ENCODE measurements at regions not wholly inside any gene's neighbourhood (a gene's known extent, or its start where the extent isn't known, plus 50 kb on each side); places are given as distances from the start of the nearest gene placed in this dataset.

DNA sequence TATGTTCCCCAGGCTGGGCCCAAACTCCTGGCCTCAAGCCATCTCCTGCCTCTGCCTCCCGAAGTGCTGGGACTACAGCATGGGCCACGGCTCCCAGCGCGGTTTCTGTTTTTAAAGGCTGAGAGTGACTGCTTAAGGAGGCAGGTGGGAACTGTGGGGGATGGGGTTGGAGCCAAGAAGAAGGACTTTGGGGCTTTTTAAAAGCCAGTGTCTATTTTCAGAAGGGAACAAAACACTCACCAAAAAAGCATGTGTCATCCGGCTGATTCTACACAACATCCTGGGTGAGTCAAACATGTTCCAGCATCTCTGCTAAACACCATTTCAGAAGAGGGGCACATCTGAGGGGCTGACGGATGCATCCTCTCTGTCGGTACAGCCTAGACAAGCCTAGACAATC is 824.5 kb downstream of the TYW1 start:
- peak overlapping the region; percentile 41 for H3K4me2 ChIP-seq (ENCODE audit: low read length)
- H3K4me1 ChIP-seq (ENCODE audit: control insufficient read depth, insufficient read depth, low read length) = peaks cover 10% of the 10 kb centered on the region
- H3K9me3 ChIP-seq (replicated peaks; ENCODE audit: low read length) = no peaks in the 10 kb centered on the region
- no peak overlapping the region for H3K4me3 ChIP-seq (ENCODE audit: low read length)
- no peaks in the 10 kb centered on the region for H3K27me3 ChIP-seq (ENCODE audit: control insufficient read depth, insufficient read depth, low read length)
- peak overlapping the region; percentile 45 for H3K9ac ChIP-seq (ENCODE audit: low read depth, low read length)
- H3K36me3 ChIP-seq (ENCODE audit: insufficient read depth, low read length) = no peaks in the 10 kb centered on the region

DNA sequence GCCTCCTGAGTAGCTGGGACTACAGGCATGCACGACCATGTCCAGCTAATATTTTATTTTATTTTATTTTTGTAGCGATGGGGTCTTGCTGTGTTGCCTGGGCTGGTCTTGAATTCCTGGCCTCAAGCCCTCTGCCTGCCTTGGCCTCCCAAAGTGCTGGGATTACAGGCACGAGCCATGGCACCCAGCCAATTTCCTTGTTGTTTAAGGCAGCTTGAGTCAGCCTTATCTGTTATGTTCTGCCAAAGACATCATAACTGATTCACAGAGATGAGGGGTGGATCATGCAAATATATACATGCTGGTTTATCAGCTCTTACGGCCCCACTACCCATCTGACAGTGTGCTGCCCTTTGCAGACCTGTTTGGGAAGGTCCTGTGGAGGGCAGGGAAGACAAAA is 826.7 kb downstream of the TYW1 start:
- H3K27me3 ChIP-seq (ENCODE audit: control insufficient read depth, insufficient read depth, low read length) = no peaks in the 10 kb centered on the region
- H3K4me1 ChIP-seq (ENCODE audit: control insufficient read depth, insufficient read depth, low read length) = peaks cover 10% of the 10 kb centered on the region
- H3K9me3 ChIP-seq (replicated peaks; ENCODE audit: low read length) = no peaks in the 10 kb centered on the region
- H3K4me3 ChIP-seq (ENCODE audit: low read length) = no peak overlapping the region
- no peaks in the 10 kb centered on the region for H3K36me3 ChIP-seq (ENCODE audit: insufficient read depth, low read length)
- H3K9ac ChIP-seq (ENCODE audit: low read depth, low read length) = no peak overlapping the region
- no peak overlapping the region for H3K4me2 ChIP-seq (ENCODE audit: low read length)

DNA sequence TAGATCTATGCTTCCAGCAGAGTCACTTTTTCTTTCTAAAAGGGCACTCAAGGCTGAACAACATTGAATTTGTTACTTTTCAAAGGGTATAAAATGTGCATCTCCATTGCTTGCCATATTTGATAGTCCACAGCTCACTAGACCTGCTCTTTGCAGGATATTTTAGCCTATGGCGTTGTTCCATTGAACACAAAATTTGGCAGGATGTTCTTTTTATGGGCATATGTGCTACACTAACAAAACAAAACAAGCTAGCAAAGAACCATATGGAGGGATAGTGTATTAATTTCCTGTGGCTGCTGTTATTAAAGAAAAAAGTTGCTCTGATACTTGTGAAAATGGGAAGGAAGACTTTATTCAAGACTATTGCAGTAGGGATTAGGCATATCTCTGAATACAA is 828.7 kb downstream of the TYW1 start:
- peaks cover 10% of the 10 kb centered on the region for H3K4me1 ChIP-seq (ENCODE audit: control insufficient read depth, insufficient read depth, low read length)

DNA sequence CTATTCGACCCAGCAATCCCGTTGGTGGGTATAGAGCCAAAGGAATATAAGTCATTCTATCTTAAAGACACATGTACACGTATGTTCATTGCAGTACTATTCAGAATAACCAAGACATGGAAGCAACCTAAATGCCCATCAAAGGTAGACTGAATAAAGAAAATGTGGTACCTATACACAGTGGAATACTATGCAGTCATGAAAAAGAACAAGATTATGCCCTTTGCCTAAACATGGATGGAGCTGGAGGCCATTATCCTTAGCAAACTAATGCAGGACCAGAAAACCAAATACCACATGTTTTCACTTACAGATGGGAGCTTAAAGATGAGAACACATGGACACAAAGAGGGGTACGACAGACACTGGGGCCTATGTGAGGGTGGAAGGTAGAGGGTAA is 845.3 kb downstream of the TYW1 start:
- H3K4me1 ChIP-seq (ENCODE audit: control insufficient read depth, insufficient read depth, low read length) = no peaks in the 10 kb centered on the region

More for the DNA sequence above, 828.7 kb downstream of the TYW1 start:
- Histone ChIP-seq H3K9me3 (replicated peaks; ENCODE audit: low read length) (no peaks in the 10 kb centered on the region), H3K4me2 (ENCODE audit: low read length) (no peak overlapping the region), H3K9ac (ENCODE audit: low read depth, low read length) (no peak overlapping the region), H3K4me3 (ENCODE audit: low read length) (no peak overlapping the region), H3K36me3 (ENCODE audit: insufficient read depth, low read length) (no peaks in the 10 kb centered on the region), H3K27me3 (ENCODE audit: control insufficient read depth, insufficient read depth, low read length) (no peaks in the 10 kb centered on the region)

DNA sequence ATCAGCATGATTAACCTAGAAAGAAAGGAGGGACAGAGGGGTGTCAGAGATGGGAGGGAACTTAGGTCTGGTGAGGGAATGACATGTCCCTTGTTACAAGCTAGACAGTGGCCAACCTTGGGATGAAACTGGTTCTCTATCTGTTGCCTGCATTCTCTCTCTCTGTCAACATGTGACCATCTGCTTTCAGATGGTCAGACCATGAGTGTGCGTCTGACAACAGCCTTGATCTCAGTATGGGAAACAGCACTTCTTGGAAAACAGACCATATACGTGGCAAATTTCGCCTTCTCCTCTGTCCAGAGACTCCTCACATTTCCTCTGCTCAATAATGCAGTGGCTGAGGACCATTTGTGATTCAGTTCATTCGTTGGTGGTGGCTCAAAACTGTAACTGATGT is 845.9 kb downstream of the TYW1 start:
- Histone ChIP-seq H3K4me3 (ENCODE audit: low read length) (no peak overlapping the region), H3K9me3 (replicated peaks; ENCODE audit: low read length) (no peaks in the 10 kb centered on the region), H3K4me1 (ENCODE audit: control insufficient read depth, insufficient read depth, low read length) (no peaks in the 10 kb centered on the region), H3K4me2 (ENCODE audit: low read length) (no peak overlapping the region), H3K27me3 (ENCODE audit: control insufficient read depth, insufficient read depth, low read length) (no peaks in the 10 kb centered on the region), H3K9ac (ENCODE audit: low read depth, low read length) (no peak overlapping the region), H3K36me3 (ENCODE audit: insufficient read depth, low read length) (no peaks in the 10 kb centered on the region)

More for the DNA sequence above, 845.3 kb downstream of the TYW1 start:
- Histone ChIP-seq H3K9me3 (replicated peaks; ENCODE audit: low read length) (no peaks in the 10 kb centered on the region), H3K9ac (ENCODE audit: low read depth, low read length) (no peak overlapping the region), H3K36me3 (ENCODE audit: insufficient read depth, low read length) (no peaks in the 10 kb centered on the region), H3K27me3 (ENCODE audit: control insufficient read depth, insufficient read depth, low read length) (no peaks in the 10 kb centered on the region), H3K4me3 (ENCODE audit: low read length) (no peak overlapping the region), H3K4me2 (ENCODE audit: low read length) (no peak overlapping the region)

DNA sequence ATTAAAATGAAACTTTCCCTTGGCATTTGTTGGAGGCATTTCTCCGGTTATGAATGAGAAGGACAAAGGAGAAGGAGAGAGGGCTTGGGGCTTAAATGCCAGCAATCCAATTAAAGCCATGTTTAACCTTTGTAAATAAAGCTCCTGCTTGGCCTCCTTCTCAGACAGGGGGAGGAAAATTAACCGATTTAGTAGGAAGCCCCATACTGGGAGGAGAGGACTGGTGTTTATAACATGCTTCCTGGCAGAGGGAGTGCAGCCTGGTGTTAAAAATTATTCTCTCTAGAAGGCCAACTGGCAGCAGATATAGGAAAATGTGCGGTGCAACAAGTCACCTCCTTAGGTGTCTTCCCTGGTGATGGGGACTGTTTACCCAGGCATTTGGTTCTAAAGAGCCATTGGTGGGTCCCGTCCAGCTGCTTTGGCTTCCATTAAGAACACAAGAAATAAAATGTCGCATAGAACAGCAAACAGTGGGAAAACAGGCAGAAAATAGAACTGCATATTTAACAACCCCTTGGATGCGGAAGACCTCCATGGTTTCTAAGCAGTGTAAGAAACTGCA is 846.5 kb downstream of the TYW1 start:
- Histone ChIP-seq H3K4me1 (ENCODE audit: control insufficient read depth, insufficient read depth, low read length) (no peaks in the 10 kb centered on the region), H3K9ac (ENCODE audit: low read depth, low read length) (no peak overlapping the region), H3K4me2 (ENCODE audit: low read length) (no peak overlapping the region), H3K36me3 (ENCODE audit: insufficient read depth, low read length) (no peaks in the 10 kb centered on the region), H3K27me3 (ENCODE audit: control insufficient read depth, insufficient read depth, low read length) (no peaks in the 10 kb centered on the region), H3K9me3 (replicated peaks; ENCODE audit: low read length) (no peaks in the 10 kb centered on the region), H3K4me3 (ENCODE audit: low read length) (no peak overlapping the region)

DNA sequence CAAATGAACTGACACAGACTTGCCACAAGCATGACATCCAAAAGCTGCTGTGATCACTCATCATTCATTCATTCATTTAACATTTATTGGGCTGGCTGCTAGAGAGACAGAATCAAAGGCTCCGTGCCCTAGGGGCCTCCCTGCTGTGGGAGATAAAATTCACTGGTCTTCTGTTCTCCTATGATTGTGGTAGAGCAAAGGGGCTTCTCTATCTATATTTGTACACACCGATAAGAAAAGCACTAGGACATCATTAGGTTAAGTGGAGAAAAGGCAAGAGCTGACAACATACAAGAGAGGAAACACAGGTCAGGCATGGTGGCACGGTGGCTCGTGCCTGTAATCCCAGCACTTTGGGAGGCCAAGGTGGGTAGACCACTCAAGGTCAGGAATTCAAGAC is 847.0 kb downstream of the TYW1 start:
- Histone ChIP-seq H3K9me3 (replicated peaks; ENCODE audit: low read length) (no peaks in the 10 kb centered on the region), H3K4me1 (ENCODE audit: control insufficient read depth, insufficient read depth, low read length) (no peaks in the 10 kb centered on the region), H3K9ac (ENCODE audit: low read depth, low read length) (no peak overlapping the region), H3K4me2 (ENCODE audit: low read length) (no peak overlapping the region), H3K36me3 (ENCODE audit: insufficient read depth, low read length) (no peaks in the 10 kb centered on the region), H3K27me3 (ENCODE audit: control insufficient read depth, insufficient read depth, low read length) (no peaks in the 10 kb centered on the region), H3K4me3 (ENCODE audit: low read length) (no peak overlapping the region)

DNA sequence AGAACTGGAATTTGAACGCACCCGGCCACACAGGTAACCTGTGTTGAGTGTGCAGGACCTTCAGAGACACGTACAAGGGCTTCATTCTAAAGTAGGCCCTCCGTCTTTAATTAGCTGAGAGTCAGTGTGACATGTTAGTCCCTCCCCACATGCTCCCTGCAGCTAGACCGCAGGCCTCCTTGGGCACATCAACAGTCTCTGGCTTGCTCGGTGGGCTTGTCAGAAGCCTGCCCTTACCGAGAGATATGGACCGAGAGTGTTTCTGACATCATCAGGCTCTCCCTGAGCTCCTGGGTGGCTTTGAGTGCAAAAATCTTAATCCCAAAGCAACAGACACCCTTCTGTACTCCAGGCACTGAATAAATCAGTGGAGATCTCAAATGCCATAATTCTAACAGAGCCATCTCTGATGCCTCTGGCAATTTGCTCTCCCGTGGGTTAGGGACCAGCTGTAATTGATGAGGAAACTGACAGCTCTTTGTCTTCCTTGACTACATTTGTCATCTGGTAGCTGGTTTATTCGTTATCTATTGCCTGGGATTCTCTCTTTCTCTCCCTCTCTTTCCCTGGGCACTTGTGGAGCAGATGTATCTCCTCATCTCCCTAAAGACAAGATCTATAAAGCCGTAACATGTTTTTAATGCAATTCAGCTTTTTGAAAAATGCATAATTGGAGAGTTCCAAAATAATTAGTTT is 850.6 kb downstream of the TYW1 start:
- Histone ChIP-seq H3K9ac (ENCODE audit: low read depth, low read length) (no peak overlapping the region), H3K4me1 (ENCODE audit: control insufficient read depth, insufficient read depth, low read length) (no peaks in the 10 kb centered on the region), H3K4me2 (ENCODE audit: low read length) (no peak overlapping the region), H3K36me3 (ENCODE audit: insufficient read depth, low read length) (no peaks in the 10 kb centered on the region), H3K4me3 (ENCODE audit: low read length) (no peak overlapping the region), H3K27me3 (ENCODE audit: control insufficient read depth, insufficient read depth, low read length) (no peaks in the 10 kb centered on the region), H3K9me3 (replicated peaks; ENCODE audit: low read length) (no peaks in the 10 kb centered on the region)

DNA sequence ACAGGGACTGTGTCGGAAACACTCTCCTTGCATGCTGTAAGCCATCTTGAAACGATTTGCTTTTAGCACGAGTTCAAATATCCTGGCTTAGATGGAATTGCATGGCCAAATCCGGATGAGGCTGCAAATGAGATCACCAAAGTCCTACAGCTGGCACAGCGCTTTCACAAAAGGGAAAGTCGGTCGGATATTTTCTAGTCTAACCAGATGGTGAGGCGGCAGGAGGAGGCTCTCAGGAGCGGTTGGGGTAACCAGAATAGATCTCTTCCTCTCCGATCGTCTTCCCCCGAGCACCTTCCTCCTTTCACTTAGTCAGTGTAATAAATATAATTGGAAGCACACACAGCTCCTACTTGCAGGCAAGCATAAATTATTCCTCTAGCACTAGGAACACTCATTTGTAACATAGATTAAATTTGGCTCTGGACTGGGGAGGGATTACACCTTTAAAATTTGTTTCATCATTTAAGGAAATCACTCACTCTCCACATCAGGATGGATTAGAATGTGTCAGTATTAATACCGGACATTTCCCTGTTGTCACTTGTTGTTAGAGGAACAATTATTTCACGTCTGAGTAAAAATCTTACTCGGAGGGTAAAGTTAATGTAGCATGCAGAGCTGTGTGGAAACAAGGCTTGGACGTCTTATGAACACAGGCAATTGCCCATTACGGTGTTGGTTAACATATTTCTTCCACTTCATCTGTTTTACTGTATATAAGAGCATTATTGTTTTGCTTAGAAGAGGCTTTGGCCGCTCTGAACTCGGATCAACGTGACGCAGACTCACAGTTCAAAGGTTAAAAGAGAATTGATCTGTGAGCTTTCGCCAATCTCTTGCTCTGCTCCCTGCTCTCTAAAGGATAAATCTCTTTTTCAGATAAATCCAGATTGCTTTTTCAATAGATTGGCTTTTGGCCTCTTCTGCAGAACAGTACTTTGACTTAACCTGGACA is 857.9 kb downstream of the TYW1 start:
- Histone ChIP-seq H3K4me1 (ENCODE audit: control insufficient read depth, insufficient read depth, low read length) (no peaks in the 10 kb centered on the region), H3K36me3 (ENCODE audit: insufficient read depth, low read length) (no peaks in the 10 kb centered on the region), H3K9me3 (replicated peaks; ENCODE audit: low read length) (no peaks in the 10 kb centered on the region), H3K4me2 (ENCODE audit: low read length) (no peak overlapping the region), H3K27me3 (ENCODE audit: control insufficient read depth, insufficient read depth, low read length) (no peaks in the 10 kb centered on the region), H3K9ac (ENCODE audit: low read depth, low read length) (no peak overlapping the region), H3K4me3 (ENCODE audit: low read length) (no peak overlapping the region)

DNA sequence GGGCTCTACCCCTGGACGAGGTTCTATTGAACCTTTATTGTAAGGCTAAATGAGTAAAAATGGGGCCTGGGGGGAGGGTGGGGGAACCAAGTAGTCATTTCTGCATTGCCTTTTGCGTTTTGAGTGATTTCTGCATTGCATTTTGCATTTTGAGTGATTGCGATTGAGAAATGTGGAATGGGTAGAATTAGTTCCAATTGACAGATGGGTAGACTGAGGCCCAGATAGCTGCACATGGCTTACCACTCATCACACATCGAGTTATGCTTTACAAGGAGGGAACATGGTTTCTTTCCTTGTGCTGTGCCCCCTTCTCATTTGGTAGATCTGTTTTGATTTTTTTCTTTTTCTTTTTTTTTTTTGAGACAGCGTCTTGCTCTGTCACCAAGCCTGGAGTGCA is 858.7 kb downstream of the TYW1 start:
- Histone ChIP-seq H3K27me3 (ENCODE audit: control insufficient read depth, insufficient read depth, low read length) (no peaks in the 10 kb centered on the region), H3K36me3 (ENCODE audit: insufficient read depth, low read length) (no peaks in the 10 kb centered on the region), H3K4me2 (ENCODE audit: low read length) (no peak overlapping the region), H3K4me3 (ENCODE audit: low read length) (no peak overlapping the region), H3K9ac (ENCODE audit: low read depth, low read length) (no peak overlapping the region), H3K9me3 (replicated peaks; ENCODE audit: low read length) (no peaks in the 10 kb centered on the region), H3K4me1 (ENCODE audit: control insufficient read depth, insufficient read depth, low read length) (no peaks in the 10 kb centered on the region)

DNA sequence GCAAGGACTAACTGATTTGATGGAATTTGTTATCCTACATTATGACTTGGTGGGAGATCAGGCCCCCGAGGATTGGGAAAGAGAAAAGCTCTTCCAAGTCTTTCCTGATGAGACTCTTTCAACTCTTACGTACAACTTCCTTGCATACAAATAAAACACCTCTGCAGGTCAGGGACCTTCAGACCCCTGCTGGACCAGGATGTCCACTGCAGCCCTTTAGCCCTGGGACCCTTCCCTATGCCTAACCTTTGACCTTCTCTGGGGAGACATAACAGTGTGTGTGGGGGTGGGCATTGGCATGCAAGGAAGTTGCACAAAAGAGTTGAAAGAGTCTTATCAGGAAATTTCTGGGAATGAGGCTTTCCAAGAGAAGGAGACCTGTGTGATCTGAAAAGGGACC is 859.4 kb downstream of the TYW1 start:
- Histone ChIP-seq H3K4me1 (ENCODE audit: control insufficient read depth, insufficient read depth, low read length) (no peaks in the 10 kb centered on the region), H3K4me2 (ENCODE audit: low read length) (no peak overlapping the region), H3K4me3 (ENCODE audit: low read length) (no peak overlapping the region), H3K27me3 (ENCODE audit: control insufficient read depth, insufficient read depth, low read length) (no peaks in the 10 kb centered on the region), H3K36me3 (ENCODE audit: insufficient read depth, low read length) (no peaks in the 10 kb centered on the region), H3K9me3 (replicated peaks; ENCODE audit: low read length) (no peaks in the 10 kb centered on the region), H3K9ac (ENCODE audit: low read depth, low read length) (no peak overlapping the region)

Data from skeletal muscle satellite cell (primary cell).